Smooth muscle cell (in vitro differentiated cells): ENCODE measurements at regions not wholly inside any gene's neighbourhood (a gene's known extent, or its start where the extent isn't known, plus 50 kb on each side); places are given as distances from the start of the nearest gene placed in this dataset.

Experiments
- DNase-seq: peaks from one replicate; lab custom pipeline; 2025; ENCODE audit not compliant: unreplicated experiment; lab: John Stamatoyannopoulos, UW
- H2AFZ ChIP-seq: fragments of 200-600 bp; sonication (generic); 2 replicates; pipeline ENCODE4 v1.6.0; 2016; ENCODE audit warnings: antibody characterized with exemption, low read depth, mild to moderate bottlenecking
- H3F3A ChIP-seq: fragments of 200-600 bp; sonication (generic); 2 replicates; pipeline ENCODE4 v1.6.0; 2017; ENCODE audit warnings: antibody characterized with exemption, low read depth
- H3K27ac ChIP-seq: fragments of 200-600 bp; sonication (generic); 2 replicates; pipeline ENCODE4 v1.5.1; 2016; ENCODE audit warnings: low read depth, mild to moderate bottlenecking
- H3K27me3 ChIP-seq: fragments of 200-600 bp; sonication (generic); 2 replicates; pipeline ENCODE4 v1.6.1; 2016; ENCODE audit warnings: low read depth, mild to moderate bottlenecking
- H3K36me3 ChIP-seq: fragments of 200-600 bp; sonication (generic); 2 replicates; pipeline ENCODE4 v1.5.1; 2016; ENCODE audit warnings: low read depth
- H3K4me1 ChIP-seq: fragments of 200-600 bp; sonication (generic); 2 replicates; pipeline ENCODE4 v1.5.1; 2016; ENCODE audit warnings: low read depth
- H3K4me2 ChIP-seq: fragments of 200-600 bp; sonication (generic); 2 replicates; pipeline ENCODE4 v1.6.0; 2016; ENCODE audit warnings: mild to moderate bottlenecking
- H3K4me3 ChIP-seq: fragments of 200-600 bp; sonication (generic); 2 replicates; pipeline ENCODE4 v1.5.1; 2016; ENCODE audit warnings: mild to moderate bottlenecking
- H3K79me2 ChIP-seq: fragments of 200-600 bp; sonication (generic); 2 replicates; pipeline ENCODE4 v1.6.0; 2016; ENCODE audit warnings: low read depth, mild to moderate bottlenecking
- H3K9ac ChIP-seq: fragments of 200-600 bp; sonication (generic); 2 replicates; pipeline ENCODE4 v1.6.0; 2016; ENCODE audit warnings: low read depth
- H3K9me3 ChIP-seq: fragments of 200-600 bp; sonication (generic); replicated peaks from 2 replicates; pipeline ENCODE4 v1.5.1; 2016; ENCODE audit warnings: low read depth
- H4K20me1 ChIP-seq: fragments of 200-600 bp; sonication (generic); 2 replicates; pipeline ENCODE4 v1.6.0; 2016; ENCODE audit warnings: low read depth
- WGBS: methylation state at CpG from one replicate; pipeline ENCODE4 v1.1.7; 2016; ENCODE audit warnings: low lambda C conversion rate; 5-methylcytosine and 5-hydroxymethylcytosine counted together
- TF ChIP-seq, protein P1 (sequence below): fragments of 200-600 bp; sonication (generic); IDR thresholded peaks from 2 replicates; pipeline ENCODE4 v1.5.1; 2017; ENCODE audit warnings: borderline replicate concordance, mild to moderate bottlenecking, antibody characterized with exemption; ENCODE audit not compliant: insufficient read depth, poor library complexity, severe bottlenecking

DNA sequence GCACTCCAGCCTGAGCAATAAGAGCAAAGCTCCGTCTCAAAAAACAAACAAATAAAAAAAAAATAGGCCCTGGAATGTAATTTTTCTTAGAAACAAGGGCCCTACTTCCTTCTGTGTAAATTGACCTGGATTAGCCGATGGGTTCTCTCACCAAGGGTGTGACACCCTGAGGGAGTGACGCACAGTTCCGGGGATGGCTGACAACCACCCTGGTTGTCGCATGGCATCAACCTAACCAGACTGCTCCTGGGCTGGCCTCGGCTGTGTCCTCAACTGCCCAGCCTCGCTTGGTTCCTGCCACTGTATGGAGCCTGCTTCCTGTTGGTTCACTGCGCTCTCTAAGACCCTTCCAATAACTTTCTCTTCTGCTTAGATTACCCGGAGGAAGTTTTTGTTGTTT lies 51.2 kb upstream of the SPATA31D4 start:
- Histone ChIP-seq H3K79me2 (no peaks in the 10 kb centered on the region), H3K4me3 (no peak overlapping the region), H3K4me2 (no peak overlapping the region), H3K27me3 (no peaks in the 10 kb centered on the region), H3K27ac (no peak overlapping the region), H3K4me1 (no peaks in the 10 kb centered on the region), H3K9ac (no peak overlapping the region), H3K9me3 (no peaks in the 10 kb centered on the region), H2AFZ (no peak overlapping the region), H3F3A (no peaks in the 10 kb centered on the region), H4K20me1 (no peaks in the 10 kb centered on the region), H3K36me3 (no peaks in the 10 kb centered on the region)
- DNase-seq: no peak
- 95% methylated on average over 9 of the region's 9 CpGs for WGBS
- TF ChIP-seq, protein P1, sequence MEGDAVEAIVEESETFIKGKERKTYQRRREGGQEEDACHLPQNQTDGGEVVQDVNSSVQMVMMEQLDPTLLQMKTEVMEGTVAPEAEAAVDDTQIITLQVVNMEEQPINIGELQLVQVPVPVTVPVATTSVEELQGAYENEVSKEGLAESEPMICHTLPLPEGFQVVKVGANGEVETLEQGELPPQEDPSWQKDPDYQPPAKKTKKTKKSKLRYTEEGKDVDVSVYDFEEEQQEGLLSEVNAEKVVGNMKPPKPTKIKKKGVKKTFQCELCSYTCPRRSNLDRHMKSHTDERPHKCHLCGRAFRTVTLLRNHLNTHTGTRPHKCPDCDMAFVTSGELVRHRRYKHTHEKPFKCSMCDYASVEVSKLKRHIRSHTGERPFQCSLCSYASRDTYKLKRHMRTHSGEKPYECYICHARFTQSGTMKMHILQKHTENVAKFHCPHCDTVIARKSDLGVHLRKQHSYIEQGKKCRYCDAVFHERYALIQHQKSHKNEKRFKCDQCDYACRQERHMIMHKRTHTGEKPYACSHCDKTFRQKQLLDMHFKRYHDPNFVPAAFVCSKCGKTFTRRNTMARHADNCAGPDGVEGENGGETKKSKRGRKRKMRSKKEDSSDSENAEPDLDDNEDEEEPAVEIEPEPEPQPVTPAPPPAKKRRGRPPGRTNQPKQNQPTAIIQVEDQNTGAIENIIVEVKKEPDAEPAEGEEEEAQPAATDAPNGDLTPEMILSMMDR: no peak
